ENCODE measurements at regions not wholly inside any gene's neighbourhood (a gene's known extent, or its start where the extent isn't known, plus 50 kb on each side); places are given as distances from the start of the nearest gene placed in this dataset.

DNA sequence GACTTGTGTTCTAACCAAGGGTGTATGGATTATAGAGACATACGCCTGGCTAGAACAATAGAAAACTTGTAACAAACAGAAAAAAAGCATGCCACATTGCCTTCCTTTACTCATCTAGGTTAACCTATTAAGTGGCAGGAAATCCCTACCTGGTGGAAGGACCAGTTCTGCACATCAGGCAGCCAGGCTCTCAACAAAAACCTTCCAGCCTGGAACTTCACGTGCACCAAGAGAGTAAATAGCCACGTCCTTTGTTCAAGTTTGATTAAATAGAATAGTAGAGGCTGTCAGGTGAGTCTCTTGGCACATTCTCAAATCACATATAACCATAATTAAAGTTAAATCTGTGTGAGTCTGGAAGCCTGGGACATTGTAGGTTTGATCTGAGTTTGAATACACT, 85.0 kb upstream of the DPH6 start:
- ATAC-seq (replicated peaks) = no peak
- H3K27me3 Mint-ChIP-seq = peaks cover 0 to 13% of the 10 kb centered on the region in 2 donors
- no peaks in the 10 kb centered on the region for H3K36me3 Mint-ChIP-seq
- no peak overlapping the region for H3K4me3 Mint-ChIP-seq
- no peak for DNase-seq
- no peak overlapping the region for H3K27ac Mint-ChIP-seq
- no peaks in the 10 kb centered on the region for H3K4me1 Mint-ChIP-seq
- H3K9me3 Mint-ChIP-seq = no peaks in the 10 kb centered on the region

- Mint-ChIP-seq H3K27ac (no peak overlapping the region), H3K4me1 (no peaks in the 10 kb centered on the region), H3K9me3 (peaks cover 0 to 2% of the 10 kb centered on the region in 2 donors), H3K36me3 (no peaks in the 10 kb centered on the region), H3K27me3 (peaks cover 0 to 9% of the 10 kb centered on the region in 2 donors), H3K4me3 (no peak overlapping the region)
- no peak for DNase-seq
- ATAC-seq (replicated peaks) = no peak
These were observed 87.7 kb upstream of the DPH6 start for GRCh38 chr15:35633677-35634076.

- H3K27me3 Mint-ChIP-seq = no peaks in the 10 kb centered on the region
- no peak overlapping the region for H3K27ac Mint-ChIP-seq
- peaks cover 0 to 2% of the 10 kb centered on the region in 2 donors for H3K36me3 Mint-ChIP-seq
- H3K4me3 Mint-ChIP-seq = no peak overlapping the region
- no peak for ATAC-seq (replicated peaks)
- peaks cover 12 to 20% of the 10 kb centered on the region in 2 donors for H3K9me3 Mint-ChIP-seq
- no peaks in the 10 kb centered on the region for H3K4me1 Mint-ChIP-seq
- DNase-seq = no peak
These were observed 100.8 kb upstream of the DPH6 start for GRCh38 chr15:35646790-35647189.

DNA sequence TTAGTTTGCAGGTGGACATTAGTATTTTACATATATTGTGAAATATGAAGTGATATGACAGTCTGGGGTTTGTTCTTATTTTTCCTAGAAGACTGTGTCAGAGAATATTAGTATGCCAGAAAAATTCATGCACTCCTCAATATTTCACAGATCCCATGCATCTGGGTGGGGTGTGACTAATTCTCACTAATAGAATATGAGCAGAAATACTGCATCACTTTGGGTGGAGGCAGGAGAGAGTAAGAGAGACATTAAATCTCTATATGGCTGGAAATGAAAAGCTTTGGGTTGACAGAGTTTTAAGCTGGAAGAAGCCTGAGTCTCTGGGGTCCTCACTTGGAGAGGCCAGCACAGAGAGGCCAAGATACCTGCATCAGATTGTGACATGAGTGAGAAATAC, 101.3 kb upstream of the DPH6 start:
- Mint-ChIP-seq H3K9me3 (peaks cover 10 to 18% of the 10 kb centered on the region in 2 donors), H3K27me3 (no peaks in the 10 kb centered on the region), H3K27ac (no peak overlapping the region), H3K36me3 (peaks cover 0 to 1% of the 10 kb centered on the region in 2 donors), H3K4me3 (no peak overlapping the region), H3K4me1 (no peaks in the 10 kb centered on the region)
- DNase-seq = no peak
- ATAC-seq (replicated peaks) = no peak

GRCh38 chr15:35648941-35649340, 103.0 kb upstream of the DPH6 start:
- H3K9me3 Mint-ChIP-seq = peaks cover 4 to 7% of the 10 kb centered on the region in 2 donors
- ATAC-seq (replicated peaks) = no peak
- H3K36me3 Mint-ChIP-seq = no peaks in the 10 kb centered on the region
- no peak overlapping the region for H3K27ac Mint-ChIP-seq
- H3K4me3 Mint-ChIP-seq = no peak overlapping the region
- no peaks in the 10 kb centered on the region for H3K4me1 Mint-ChIP-seq
- H3K27me3 Mint-ChIP-seq = no peaks in the 10 kb centered on the region
- no peak for DNase-seq

- Mint-ChIP-seq H3K36me3 (no peaks in the 10 kb centered on the region), H3K4me3 (no peak overlapping the region), H3K9me3 (peaks cover 4 to 7% of the 10 kb centered on the region in 2 donors), H3K4me1 (no peaks in the 10 kb centered on the region), H3K27me3 (no peaks in the 10 kb centered on the region), H3K27ac (no peak overlapping the region)
- ATAC-seq (replicated peaks) (no peak), DNase-seq (no peak)
These were observed 103.6 kb upstream of the DPH6 start for GRCh38 chr15:35649575-35649974.

- Mint-ChIP-seq H3K27ac (no peak overlapping the region), H3K9me3 (no peaks in the 10 kb centered on the region), H3K36me3 (no peaks in the 10 kb centered on the region), H3K4me1 (no peaks in the 10 kb centered on the region), H3K27me3 (no peaks in the 10 kb centered on the region), H3K4me3 (no peak overlapping the region)
- DNase-seq (no peak), ATAC-seq (replicated peaks) (no peak)
These were observed 108.4 kb upstream of the DPH6 start for GRCh38 chr15:35654332-35654731.

DNA sequence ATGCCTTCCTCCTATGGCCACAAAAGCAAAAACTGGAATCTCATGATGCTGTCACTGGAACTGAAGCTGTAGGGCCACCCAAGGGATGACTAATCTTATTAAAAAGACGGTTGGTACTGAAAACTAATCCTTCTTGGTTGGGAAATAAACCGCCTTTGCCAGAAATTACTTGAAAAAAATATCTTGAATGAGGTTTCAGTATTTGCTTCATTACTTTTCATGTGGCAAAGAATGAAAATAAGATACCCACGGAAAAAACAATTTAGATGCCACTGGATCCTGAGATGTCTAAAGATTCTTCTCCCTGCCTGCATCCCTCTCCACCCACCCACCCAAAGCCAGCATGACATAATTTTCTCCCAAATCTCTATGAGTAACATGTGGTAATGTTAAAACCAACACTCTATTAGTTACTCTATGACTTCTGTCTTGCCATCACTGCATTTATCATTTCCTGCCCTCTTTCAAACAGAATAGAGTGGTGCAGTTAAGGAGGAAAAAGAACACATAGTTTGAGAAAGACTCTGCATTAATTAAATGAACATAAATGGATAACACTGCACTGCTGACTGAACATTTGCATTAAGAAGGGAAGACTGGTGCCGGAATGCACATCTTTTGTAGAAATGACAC, 111.8 kb upstream of the DPH6 start:
- Mint-ChIP-seq H3K27me3 (no peaks in the 10 kb centered on the region), H3K27ac (no peak overlapping the region), H3K4me3 (no peak overlapping the region), H3K36me3 (no peaks in the 10 kb centered on the region), H3K4me1 (no peaks in the 10 kb centered on the region), H3K9me3 (no peaks in the 10 kb centered on the region)
- ATAC-seq (replicated peaks) = no peak
- no peak for DNase-seq

- DNase-seq (no peak), ATAC-seq (replicated peaks) (no peak)
- Mint-ChIP-seq H3K36me3 (no peaks in the 10 kb centered on the region), H3K27me3 (no peaks in the 10 kb centered on the region), H3K9me3 (no peaks in the 10 kb centered on the region), H3K27ac (no peak overlapping the region), H3K4me3 (no peak overlapping the region), H3K4me1 (no peaks in the 10 kb centered on the region)
These were observed 118.0 kb upstream of the DPH6 start for GRCh38 chr15:35663956-35664355.

- Mint-ChIP-seq H3K4me1 (no peaks in the 10 kb centered on the region), H3K27ac (no peak overlapping the region), H3K4me3 (no peak overlapping the region), H3K27me3 (no peaks in the 10 kb centered on the region), H3K36me3 (no peaks in the 10 kb centered on the region), H3K9me3 (no peaks in the 10 kb centered on the region)
- DNase-seq (no peak), ATAC-seq (replicated peaks) (no peak)
These were observed 120.1 kb upstream of the DPH6 start for GRCh38 chr15:35665896-35666536.

DNA sequence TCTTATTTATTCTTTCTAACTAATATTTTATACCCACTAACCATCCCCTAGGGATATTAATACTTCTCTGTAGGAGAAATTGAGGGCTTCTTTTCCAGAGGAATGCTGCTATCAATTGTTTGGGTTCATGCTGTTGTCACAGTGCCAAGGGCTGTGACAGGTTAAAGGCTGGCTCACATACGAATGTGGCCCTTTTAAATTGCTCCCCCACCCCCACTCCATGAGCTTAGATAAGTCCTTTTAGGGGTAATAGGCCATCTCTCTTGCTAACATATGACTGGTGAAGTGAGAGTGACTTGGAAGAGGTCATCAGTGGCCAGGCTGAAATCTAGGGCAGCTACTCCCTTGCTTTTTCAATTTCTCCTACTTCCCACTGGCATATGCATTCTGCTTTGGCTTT, 121.9 kb upstream of the DPH6 start:
- H3K36me3 Mint-ChIP-seq = no peaks in the 10 kb centered on the region
- H3K9me3 Mint-ChIP-seq = no peaks in the 10 kb centered on the region
- ATAC-seq (replicated peaks) (no peak), DNase-seq (no peak)
- H3K4me3 Mint-ChIP-seq = no peak overlapping the region
- H3K27me3 Mint-ChIP-seq = peaks cover 0 to 3% of the 10 kb centered on the region in 2 donors
- H3K27ac Mint-ChIP-seq = no peak overlapping the region
- H3K4me1 Mint-ChIP-seq = peaks cover 2 to 3% of the 10 kb centered on the region in 2 donors

DNA sequence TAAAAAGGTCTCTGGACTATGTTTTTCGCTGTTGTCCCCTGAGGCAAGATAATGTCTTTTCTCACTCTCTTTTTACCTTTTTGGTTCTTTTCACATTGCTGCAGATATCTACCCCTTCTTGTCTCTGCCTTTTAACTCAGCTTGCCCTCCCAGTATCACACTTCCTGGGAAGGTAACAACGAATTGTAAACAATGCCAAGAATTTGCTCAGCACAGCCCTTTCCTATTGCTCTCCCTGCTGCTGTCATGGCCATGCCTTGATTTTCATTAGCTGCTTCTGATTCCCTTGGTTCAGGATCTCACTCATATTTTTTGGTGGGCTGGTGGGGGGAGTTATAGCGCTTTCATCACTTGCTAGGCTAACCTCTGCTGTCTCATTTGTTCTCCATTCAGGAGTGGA, 123.1 kb upstream of the DPH6 start:
- H3K4me3 Mint-ChIP-seq = no peak overlapping the region
- no peak overlapping the region for H3K27ac Mint-ChIP-seq
- H3K9me3 Mint-ChIP-seq = no peaks in the 10 kb centered on the region
- ATAC-seq (replicated peaks) = no peak
- H3K36me3 Mint-ChIP-seq = no peaks in the 10 kb centered on the region
- H3K4me1 Mint-ChIP-seq = peaks cover 3 to 7% of the 10 kb centered on the region in 2 donors
- H3K27me3 Mint-ChIP-seq = peaks cover 0 to 6% of the 10 kb centered on the region in 2 donors
- no peak for DNase-seq

- no peak overlapping the region for H3K4me3 Mint-ChIP-seq
- H3K27me3 Mint-ChIP-seq = peaks cover 0 to 6% of the 10 kb centered on the region in 2 donors
- no peaks in the 10 kb centered on the region for H3K9me3 Mint-ChIP-seq
- peaks cover 3 to 7% of the 10 kb centered on the region in 2 donors for H3K4me1 Mint-ChIP-seq
- DNase-seq = no peak
- H3K27ac Mint-ChIP-seq = no peak overlapping the region
- ATAC-seq (replicated peaks) = no peak
- H3K36me3 Mint-ChIP-seq = no peaks in the 10 kb centered on the region
These were observed 123.6 kb upstream of the DPH6 start for GRCh38 chr15:35669432-35670045.

DNA sequence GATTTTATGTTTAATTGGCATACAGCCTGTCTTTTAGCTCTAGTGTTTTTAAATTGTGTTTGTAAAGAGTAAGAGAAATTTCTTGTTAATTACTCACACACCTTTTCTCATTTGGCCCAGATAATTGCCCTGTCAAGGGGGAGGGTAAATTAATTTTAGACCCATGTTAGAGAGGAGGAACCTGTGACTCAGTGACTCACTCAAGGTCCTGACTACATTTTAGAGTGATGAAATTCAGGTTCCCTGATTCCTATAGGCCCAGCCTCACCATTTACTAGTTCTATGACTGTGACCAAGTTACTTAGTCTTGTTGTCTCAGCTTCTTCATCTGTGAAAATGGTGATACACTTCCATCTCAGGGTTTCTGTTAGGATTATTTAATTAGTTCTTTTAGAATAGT, 125.2 kb upstream of the DPH6 start:
- no peaks in the 10 kb centered on the region for H3K36me3 Mint-ChIP-seq

GRCh38 chr15:35671981-35672380, 126.0 kb upstream of the DPH6 start:
- peaks cover 3 to 7% of the 10 kb centered on the region in 2 donors for H3K4me1 Mint-ChIP-seq
- H3K27me3 Mint-ChIP-seq = peaks cover 0 to 6% of the 10 kb centered on the region in 2 donors
- H3K4me3 Mint-ChIP-seq = no peak overlapping the region
- no peaks in the 10 kb centered on the region for H3K9me3 Mint-ChIP-seq
- H3K27ac Mint-ChIP-seq = no peak overlapping the region
- no peak for ATAC-seq (replicated peaks)
- H3K36me3 Mint-ChIP-seq = no peaks in the 10 kb centered on the region
- DNase-seq = no peak

More for the DNA sequence above, 125.2 kb upstream of the DPH6 start:
- no peaks in the 10 kb centered on the region for H3K9me3 Mint-ChIP-seq
- ATAC-seq (replicated peaks) = no peak
- H3K4me3 Mint-ChIP-seq = no peak overlapping the region
- DNase-seq = no peak
- peaks cover 0 to 6% of the 10 kb centered on the region in 2 donors for H3K27me3 Mint-ChIP-seq
- no peak overlapping the region for H3K27ac Mint-ChIP-seq
- peaks cover 3 to 7% of the 10 kb centered on the region in 2 donors for H3K4me1 Mint-ChIP-seq
